ENCODE measurements at regions not wholly inside any gene's neighbourhood (a gene's known extent, or its start where the extent isn't known, plus 50 kb on each side); places are given as distances from the start of the nearest gene placed in this dataset.

GRCh38 chr4:127182687-127183086 is 450.1 kb upstream of the INTU start:
- Histone ChIP-seq H3K4me1 (peaks cover 0 to 10% (median 0%) of the 10 kb centered on the region in 4 donors), H3K9me3 (peaks cover 0 to 7% (median 0%) of the 10 kb centered on the region in 4 donors), H3K36me3 (no peaks in the 10 kb centered on the region), H3K27me3 (no peaks in the 10 kb centered on the region), H3K27ac (no peak overlapping the region), H3K4me3 (no peak overlapping the region)
- DNase-seq = no peak
- 25 to 49% methylated on average over 1 of the region's 1 CpG for WGBS, 2 donors
- intact Hi-C loops (cut with DNase I) = no loop called here
- TF ChIP-seq CTCF (IDR thresholded peaks at IDR 0.05) (no peak), POLR2A (IDR thresholded peaks at IDR 0.05) (no peak), EP300 (IDR thresholded peaks at IDR 0.05) (no peak), POLR2AphosphoS5 (IDR thresholded peaks at IDR 0.05) (no peak)

- no peak for DNase-seq
- TF ChIP-seq POLR2A (IDR thresholded peaks at IDR 0.05) (no peak), CTCF (IDR thresholded peaks at IDR 0.05) (no peak), POLR2AphosphoS5 (IDR thresholded peaks at IDR 0.05) (no peak), EP300 (IDR thresholded peaks at IDR 0.05) (no peak)
- Histone ChIP-seq H3K27ac (no peak overlapping the region), H3K27me3 (no peaks in the 10 kb centered on the region), H3K36me3 (no peaks in the 10 kb centered on the region), H3K4me3 (no peak overlapping the region), H3K4me1 (no peaks in the 10 kb centered on the region), H3K9me3 (peaks cover 0 to 13% (median 0%) of the 10 kb centered on the region in 4 donors)
- WGBS, 2 donors = 78 to 84% methylated on average over 1 of the region's 1 CpG
- intact Hi-C loops (cut with DNase I) = no loop called here
Measured at GRCh38 chr4:127188847-127189246, 443.9 kb upstream of the INTU start.

- no peaks in the 10 kb centered on the region for H3K27me3 ChIP-seq
- TF ChIP-seq POLR2A (IDR thresholded peaks at IDR 0.05) = no peak
- peaks cover 0 to 9% (median 3%) of the 10 kb centered on the region in 4 donors for H3K4me1 ChIP-seq
- H3K9me3 ChIP-seq = peaks cover 0 to 6% (median 0%) of the 10 kb centered on the region in 4 donors
- DNase-seq = no peak
- intact Hi-C loops (cut with DNase I) = no loop called here
- H3K4me3 ChIP-seq = no peak overlapping the region
- no peaks in the 10 kb centered on the region for H3K36me3 ChIP-seq
- H3K27ac ChIP-seq = no peak overlapping the region
- 83 to 91% methylated on average over 1 of the region's 1 CpG for WGBS, 2 donors
Measured at GRCh38 chr4:127194281-127194680, 438.5 kb upstream of the INTU start.

- H3K27ac ChIP-seq = no peak overlapping the region
- H3K9me3 ChIP-seq = peaks cover 0 to 3% (median 0%) of the 10 kb centered on the region in 4 donors
- H3K4me1 ChIP-seq = peaks cover 0 to 9% (median 3%) of the 10 kb centered on the region in 4 donors
- no peaks in the 10 kb centered on the region for H3K27me3 ChIP-seq
- intact Hi-C loops (cut with DNase I) = no loop called here
- no peak overlapping the region for H3K4me3 ChIP-seq
- TF ChIP-seq CTCF (IDR thresholded peaks at IDR 0.05) (no peak), EP300 (IDR thresholded peaks at IDR 0.05) (no peak), POLR2AphosphoS5 (IDR thresholded peaks at IDR 0.05) (no peak), POLR2A (IDR thresholded peaks at IDR 0.05) (no peak)
- DNase-seq = no peak
- no peaks in the 10 kb centered on the region for H3K36me3 ChIP-seq
- WGBS, 2 donors = 32 to 61% methylated on average over 7 of the region's 7 CpGs
Measured at GRCh38 chr4:127196655-127197352, 436.0 kb upstream of the INTU start.

- Histone ChIP-seq H3K36me3 (no peaks in the 10 kb centered on the region), H3K4me3 (no peak overlapping the region), H3K27me3 (no peaks in the 10 kb centered on the region), H3K27ac (no peak overlapping the region), H3K9me3 (no peaks in the 10 kb centered on the region), H3K4me1 (no peaks in the 10 kb centered on the region)
- intact Hi-C loops (cut with DNase I) = no loop called here
- DNase-seq = no peak
- TF ChIP-seq CTCF (IDR thresholded peaks at IDR 0.05) (no peak), POLR2A (IDR thresholded peaks at IDR 0.05) (no peak), EP300 (IDR thresholded peaks at IDR 0.05) (no peak), POLR2AphosphoS5 (IDR thresholded peaks at IDR 0.05) (no peak)
- WGBS, 2 donors = 78 to 83% methylated on average over 3 of the region's 3 CpGs
Measured at GRCh38 chr4:127203562-127204200, 429.1 kb upstream of the INTU start.
